ENCODE measurements at regions not wholly inside any gene's neighbourhood (a gene's known extent, or its start where the extent isn't known, plus 50 kb on each side); places are given as distances from the start of the nearest gene placed in this dataset.
"Not testable (repeated sequence)": the region's sequence is repeated elsewhere in the genome, so short reads cannot be mapped to it uniquely, and the experiment has no call there.

- Histone ChIP-seq H3K4me3 (no peak overlapping the region), H3K9me3 (replicated peaks) (no peaks in the 10 kb centered on the region; the same call in 1 of the 2 replicates), H3K4me1 (peaks cover 19% of the 10 kb centered on the region), H3K36me3 (no peaks in the 10 kb centered on the region), H3K27ac (no peak overlapping the region), H3K27me3 (no peaks in the 10 kb centered on the region)
- DNase-seq, result no peak
Observed at GRCh38 chr3:84573962-84574361, 384.8 kb upstream of the CADM2 start.

- DNase-seq, result no peak
- Histone ChIP-seq H3K4me3 (no peak overlapping the region), H3K27ac (no peak overlapping the region), H3K9me3 (replicated peaks) (0 out of 2 replicates have a peak, but pooled peaks cover 2% of the 10 kb centered on the region), H3K27me3 (no peaks in the 10 kb centered on the region), H3K36me3 (no peaks in the 10 kb centered on the region), H3K4me1 (no peaks in the 10 kb centered on the region)
Observed at GRCh38 chr3:84586427-84586826, 372.4 kb upstream of the CADM2 start.

GRCh38 chr3:84600703-84601225 is 358.0 kb upstream of the CADM2 start:
- no peaks in the 10 kb centered on the region for H3K36me3 ChIP-seq
- peak overlapping the region; percentile 97 for H3K27ac ChIP-seq
- H3K27me3 ChIP-seq, result no peaks in the 10 kb centered on the region
- peak; percentile 75 to 89 for DNase-seq
- H3K4me1 ChIP-seq, result peaks cover 21% of the 10 kb centered on the region
- peaks cover 10% of the 10 kb centered on the region; the same call in 1 of the 2 replicates for H3K9me3 ChIP-seq (replicated peaks)
- H3K4me3 ChIP-seq, result peak overlapping the region; percentile 41

GRCh38 chr3:84601303-84601702 is 357.5 kb upstream of the CADM2 start:
- peak; percentile 74 to 96 for DNase-seq
- Histone ChIP-seq H3K36me3 (no peaks in the 10 kb centered on the region), H3K4me3 (peak overlapping the region; percentile 41), H3K27me3 (no peaks in the 10 kb centered on the region), H3K4me1 (peaks cover 21% of the 10 kb centered on the region), H3K27ac (peak overlapping the region; percentile 97), H3K9me3 (replicated peaks) (peaks cover 8% of the 10 kb centered on the region; the same call in 1 of the 2 replicates)

GRCh38 chr3:84621823-84622222 is 337.0 kb upstream of the CADM2 start:
- Histone ChIP-seq H3K27ac (no peak overlapping the region), H3K9me3 (replicated peaks) (no peaks in the 10 kb centered on the region), H3K4me1 (no peaks in the 10 kb centered on the region), H3K27me3 (no peaks in the 10 kb centered on the region), H3K4me3 (no peak overlapping the region), H3K36me3 (no peaks in the 10 kb centered on the region)
- DNase-seq, result no peak

- no peaks in the 10 kb centered on the region for H3K4me1 ChIP-seq
- H3K36me3 ChIP-seq, result no peaks in the 10 kb centered on the region
- no peak overlapping the region for H3K27ac ChIP-seq
- DNase-seq, result no peak
- H3K27me3 ChIP-seq, result no peaks in the 10 kb centered on the region
- no peaks in the 10 kb centered on the region; the same call in 1 of the 2 replicates for H3K9me3 ChIP-seq (replicated peaks)
- H3K4me3 ChIP-seq, result no peak overlapping the region
Observed at GRCh38 chr3:84634668-84635067, 324.1 kb upstream of the CADM2 start.

- H3K27me3 ChIP-seq, result no peaks in the 10 kb centered on the region
- H3K36me3 ChIP-seq, result no peaks in the 10 kb centered on the region
Observed at GRCh38 chr3:84637272-84637671, 321.5 kb upstream of the CADM2 start.

GRCh38 chr3:84666468-84666867 is 292.3 kb upstream of the CADM2 start:
- H3K9me3 ChIP-seq (replicated peaks), result no peaks in the 10 kb centered on the region
- H3K27ac ChIP-seq, result no peak overlapping the region
- no peaks in the 10 kb centered on the region for H3K4me1 ChIP-seq
- no peak for DNase-seq
- no peaks in the 10 kb centered on the region for H3K36me3 ChIP-seq
- no peak overlapping the region for H3K4me3 ChIP-seq
- H3K27me3 ChIP-seq, result no peaks in the 10 kb centered on the region

More at GRCh38 chr3:84637272-84637671, 321.5 kb upstream of the CADM2 start:
- Histone ChIP-seq H3K4me3 (no peak overlapping the region), H3K27ac (no peak overlapping the region), H3K4me1 (no peaks in the 10 kb centered on the region), H3K9me3 (replicated peaks) (no peaks in the 10 kb centered on the region; the same call in 1 of the 2 replicates)
- no peak for DNase-seq

GRCh38 chr3:84679211-84679610 is 279.6 kb upstream of the CADM2 start:
- H3K27ac ChIP-seq, result no peak overlapping the region
- no peaks in the 10 kb centered on the region for H3K4me1 ChIP-seq
- no peaks in the 10 kb centered on the region for H3K27me3 ChIP-seq
- H3K36me3 ChIP-seq, result no peaks in the 10 kb centered on the region
- DNase-seq, result no peak
- H3K9me3 ChIP-seq (replicated peaks), result no peaks in the 10 kb centered on the region
- no peak overlapping the region for H3K4me3 ChIP-seq

GRCh38 chr3:84680700-84681099 is 278.1 kb upstream of the CADM2 start:
- no peaks in the 10 kb centered on the region for H3K36me3 ChIP-seq
- no peaks in the 10 kb centered on the region for H3K4me1 ChIP-seq
- H3K9me3 ChIP-seq (replicated peaks), result peaks cover 4% of the 10 kb centered on the region; the same call in 1 of the 2 replicates
- H3K27me3 ChIP-seq, result no peaks in the 10 kb centered on the region
- no peak overlapping the region for H3K4me3 ChIP-seq
- H3K27ac ChIP-seq, result no peak overlapping the region
- DNase-seq, result no peak

GRCh38 chr3:84683493-84683892 is 275.3 kb upstream of the CADM2 start:
- DNase-seq, result no peak
- H3K27me3 ChIP-seq, result no peaks in the 10 kb centered on the region
- H3K4me3 ChIP-seq, result no peak overlapping the region
- H3K9me3 ChIP-seq (replicated peaks), result peaks cover 4% of the 10 kb centered on the region; the same call in 1 of the 2 replicates
- no peaks in the 10 kb centered on the region for H3K4me1 ChIP-seq
- H3K36me3 ChIP-seq, result no peaks in the 10 kb centered on the region
- no peak overlapping the region for H3K27ac ChIP-seq

- no peak for DNase-seq
- H3K27ac ChIP-seq, result no peak overlapping the region
- H3K4me1 ChIP-seq, result no peaks in the 10 kb centered on the region
- peaks cover 4% of the 10 kb centered on the region; the same call in 1 of the 2 replicates for H3K9me3 ChIP-seq (replicated peaks)
- no peaks in the 10 kb centered on the region for H3K36me3 ChIP-seq
- no peak overlapping the region for H3K4me3 ChIP-seq
- no peaks in the 10 kb centered on the region for H3K27me3 ChIP-seq
Observed at GRCh38 chr3:84685467-84685866, 273.3 kb upstream of the CADM2 start.

GRCh38 chr3:84692261-84692660 is 266.5 kb upstream of the CADM2 start:
- no peak overlapping the region for H3K27ac ChIP-seq
- no peaks in the 10 kb centered on the region for H3K36me3 ChIP-seq
- no peak overlapping the region for H3K4me3 ChIP-seq
- H3K27me3 ChIP-seq, result no peaks in the 10 kb centered on the region
- no peak for DNase-seq
- H3K9me3 ChIP-seq (replicated peaks), result no peaks in the 10 kb centered on the region
- H3K4me1 ChIP-seq, result no peaks in the 10 kb centered on the region

- DNase-seq; H3K27me3 ChIP-seq; H3K9me3 ChIP-seq (replicated peaks); H3K4me3 ChIP-seq; H3K4me1 ChIP-seq; H3K36me3 ChIP-seq; H3K27ac ChIP-seq: not testable (repeated sequence)
Observed at GRCh38 chr3:84710288-84710687, 248.5 kb upstream of the CADM2 start.

GRCh38 chr3:84717894-84718293 is 240.9 kb upstream of the CADM2 start:
- no peak overlapping the region for H3K27ac ChIP-seq
- H3K4me1 ChIP-seq, result no peaks in the 10 kb centered on the region; the same call in 1 of the 2 replicates
- no peak for DNase-seq
- no peak overlapping the region for H3K4me3 ChIP-seq
- no peaks in the 10 kb centered on the region for H3K27me3 ChIP-seq
- H3K9me3 ChIP-seq (replicated peaks), result no peaks in the 10 kb centered on the region
- no peaks in the 10 kb centered on the region for H3K36me3 ChIP-seq

GRCh38 chr3:84724877-84725276 is 233.9 kb upstream of the CADM2 start:
- Histone ChIP-seq H3K36me3 (no peaks in the 10 kb centered on the region), H3K4me1 (peaks cover 12% of the 10 kb centered on the region), H3K4me3 (no peak overlapping the region), H3K9me3 (replicated peaks) (no peaks in the 10 kb centered on the region), H3K27me3 (no peaks in the 10 kb centered on the region), H3K27ac (peak overlapping the region; percentile 43)
- peak; percentile 73 to 80 for DNase-seq

Data from SJCRH30 (cell line).